ENCODE measurements at regions not wholly inside any gene's neighbourhood (a gene's known extent, or its start where the extent isn't known, plus 50 kb on each side); places are given as distances from the start of the nearest gene placed in this dataset.
"Not testable (repeated sequence)": the region's sequence is repeated elsewhere in the genome, so short reads cannot be mapped to it uniquely, and the experiment has no call there.

GRCh38 chr9:117839862-117840261 lies 135.7 kb downstream of the TLR4 start:
- intact Hi-C loops (cut with DNase I; ENCODE audit: low total_unique reads) = no loop called here
- DNase-seq = no peak
- H3K9me3 ChIP-seq = no peaks in the 10 kb centered on the region

GRCh38 chr9:117851836-117852461 lies 147.7 kb downstream of the TLR4 start:
- H3K27me3 ChIP-seq; H3K4me1 ChIP-seq; H3K9me3 ChIP-seq; H3K36me3 ChIP-seq; H3K27ac ChIP-seq; H3K4me3 ChIP-seq; DNase-seq; intact Hi-C loops (cut with DNase I; ENCODE audit: low total_unique reads): not testable (repeated sequence)

More at GRCh38 chr9:117839862-117840261, 135.7 kb downstream of the TLR4 start:
- H3K27ac ChIP-seq = no peak overlapping the region
- no peaks in the 10 kb centered on the region for H3K27me3 ChIP-seq
- TF ChIP-seq CTCF (IDR thresholded peaks at IDR 0.05) (no peak), POLR2A (IDR thresholded peaks at IDR 0.05) (no peak)
- no peaks in the 10 kb centered on the region for H3K36me3 ChIP-seq
- no peaks in the 10 kb centered on the region for H3K4me1 ChIP-seq
- H3K4me3 ChIP-seq = no peak overlapping the region

GRCh38 chr9:117858561-117858960 lies 154.4 kb downstream of the TLR4 start:
- no peaks in the 10 kb centered on the region for H3K9me3 ChIP-seq
- intact Hi-C loops (cut with DNase I; ENCODE audit: low total_unique reads) = no loop called here
- no peaks in the 10 kb centered on the region for H3K27me3 ChIP-seq
- no peaks in the 10 kb centered on the region for H3K4me1 ChIP-seq
- DNase-seq = no peak
- no peaks in the 10 kb centered on the region for H3K36me3 ChIP-seq
- TF ChIP-seq POLR2A (IDR thresholded peaks at IDR 0.05) (no peak), CTCF (IDR thresholded peaks at IDR 0.05) (no peak)
- no peak overlapping the region for H3K4me3 ChIP-seq
- H3K27ac ChIP-seq = no peak overlapping the region

GRCh38 chr9:117860849-117861248 lies 156.6 kb downstream of the TLR4 start:
- intact Hi-C loops (cut with DNase I; ENCODE audit: low total_unique reads) = no loop called here

GRCh38 chr9:117864385-117865057 lies 160.3 kb downstream of the TLR4 start:
- no peak for TF ChIP-seq CTCF (IDR thresholded peaks at IDR 0.05)
- TF ChIP-seq POLR2A (IDR thresholded peaks at IDR 0.05) = no peak
- Histone ChIP-seq H3K4me3 (no peak overlapping the region), H3K36me3 (no peaks in the 10 kb centered on the region), H3K27ac (no peak overlapping the region), H3K27me3 (no peaks in the 10 kb centered on the region), H3K4me1 (no peaks in the 10 kb centered on the region), H3K9me3 (no peaks in the 10 kb centered on the region)
- DNase-seq = no peak
- intact Hi-C loops (cut with DNase I; ENCODE audit: low total_unique reads) = no loop called here

More at GRCh38 chr9:117860849-117861248, 156.6 kb downstream of the TLR4 start:
- no peaks in the 10 kb centered on the region for H3K27me3 ChIP-seq
- H3K4me3 ChIP-seq = no peak overlapping the region
- no peaks in the 10 kb centered on the region for H3K9me3 ChIP-seq
- DNase-seq = no peak
- no peaks in the 10 kb centered on the region for H3K4me1 ChIP-seq
- no peak overlapping the region for H3K27ac ChIP-seq
- TF ChIP-seq POLR2A (IDR thresholded peaks at IDR 0.05) (no peak), CTCF (IDR thresholded peaks at IDR 0.05) (no peak)
- H3K36me3 ChIP-seq = no peaks in the 10 kb centered on the region
